GM23248 (cell line): ENCODE measurements at regions not wholly inside any gene's neighbourhood (a gene's known extent, or its start where the extent isn't known, plus 50 kb on each side); places are given as distances from the start of the nearest gene placed in this dataset.

ENCODE experiments used
- EZH2 ChIP-seq: fragments of 200-600 bp; sonication (generic); IDR thresholded peaks from 2 replicates; pipeline ENCODE4 v1.6.1; 2018; ENCODE audit warnings: antibody characterized with exemption, mild to moderate bottlenecking; ENCODE audit not compliant: insufficient read depth, poor library complexity, severe bottlenecking
- EZH2phosphoT487 ChIP-seq: fragments of 200-600 bp; sonication (generic); IDR thresholded peaks from 2 replicates; pipeline ENCODE4 v1.6.1; 2018; ENCODE audit warnings: antibody characterized with exemption, moderate library complexity, mild to moderate bottlenecking, low read depth; ENCODE audit not compliant: insufficient read depth

DNA sequence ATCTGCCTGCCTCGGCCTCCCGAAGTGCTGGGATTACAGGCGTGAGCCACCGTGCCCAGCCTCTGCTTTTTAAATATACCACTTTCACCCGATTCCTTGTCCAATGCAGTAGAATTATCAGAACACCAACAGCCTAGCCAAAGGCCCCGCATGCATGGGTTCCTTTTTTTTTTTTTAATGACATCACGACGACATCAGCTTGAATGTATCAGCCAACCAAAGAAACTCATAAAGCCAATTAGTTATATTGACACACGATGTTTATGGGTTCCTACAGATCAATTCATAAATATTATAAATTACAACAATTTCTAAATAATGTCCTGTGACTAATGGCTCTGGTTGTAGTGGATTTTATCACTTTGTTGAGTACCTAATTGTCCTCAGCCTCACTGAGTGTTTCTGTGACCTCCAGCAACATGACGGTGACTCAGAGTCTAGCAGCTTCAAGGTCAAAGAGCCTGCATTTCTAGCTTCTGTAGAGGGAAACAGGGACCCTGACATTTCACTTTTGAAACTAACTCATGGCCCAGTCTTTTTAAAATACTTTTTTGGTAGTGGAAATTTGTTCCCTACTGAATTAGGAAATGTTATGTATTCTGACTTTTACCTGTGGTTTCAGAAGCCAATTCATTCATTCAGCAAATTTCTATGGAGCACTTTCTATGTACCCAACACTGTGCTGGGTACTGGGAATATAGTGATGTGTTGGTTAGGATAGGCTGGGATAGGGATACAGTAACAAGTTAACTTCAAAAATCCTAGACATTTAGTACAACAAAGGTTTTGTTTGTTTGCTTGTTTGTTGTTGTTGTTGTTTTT, 144.1 kb downstream of the SUDS3 start:
- no peak for TF ChIP-seq EZH2phosphoT487
- TF ChIP-seq EZH2 = no peak
